ENCODE measurements at regions not wholly inside any gene's neighbourhood (a gene's known extent, or its start where the extent isn't known, plus 50 kb on each side); places are given as distances from the start of the nearest gene placed in this dataset.

DNA sequence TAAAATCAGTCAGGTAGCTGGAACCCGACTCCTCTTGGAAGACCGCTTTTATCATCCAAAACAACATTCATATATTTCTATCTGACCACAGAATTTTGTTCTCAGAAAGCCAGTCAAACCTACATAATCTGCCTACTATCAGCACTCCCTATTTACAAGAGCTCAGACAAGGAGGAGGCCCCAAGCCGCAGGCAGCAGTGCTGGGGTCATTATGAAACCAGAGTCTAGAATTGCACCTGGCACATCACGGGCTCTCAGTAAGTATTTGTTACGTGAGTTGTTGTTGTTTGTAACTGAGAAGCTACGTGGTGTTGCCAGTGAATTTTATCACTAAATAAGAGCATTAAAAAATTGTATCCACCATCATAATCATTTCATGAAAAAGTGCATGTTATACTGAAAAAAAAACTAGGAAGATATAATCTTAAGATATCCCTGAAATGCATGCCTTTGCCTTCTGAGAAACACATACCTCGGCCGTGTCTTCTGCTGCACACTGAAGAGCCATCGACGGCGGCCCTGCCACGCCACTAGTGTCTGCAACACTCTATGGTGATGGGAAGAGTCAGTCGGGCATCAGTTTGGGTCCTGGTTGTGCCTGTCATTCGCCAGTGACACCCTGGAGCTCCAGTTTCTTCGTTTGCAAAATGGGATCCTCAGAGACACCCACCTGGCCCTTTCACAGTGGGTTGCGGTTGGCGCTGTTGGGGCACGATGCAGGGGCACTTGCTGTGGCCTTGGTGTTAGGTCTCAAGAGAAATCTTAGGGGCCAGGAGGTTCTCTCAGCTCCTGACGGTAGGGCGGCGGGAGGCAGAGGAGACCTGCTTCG, 505.9 kb downstream of the EIPR1 start:
- Mint-ChIP-seq H3K36me3 (ENCODE audit: unreplicated experiment) (no peaks in the 10 kb centered on the region), H3K27me3 (ENCODE audit: unreplicated experiment) (peaks cover 3% of the 10 kb centered on the region), H3K27ac (ENCODE audit: unreplicated experiment) (no peak overlapping the region), H3K4me3 (ENCODE audit: unreplicated experiment) (no peak overlapping the region), H3K9me3 (ENCODE audit: unreplicated experiment) (peaks cover 11% of the 10 kb centered on the region), H3K4me1 (ENCODE audit: low read depth, unreplicated experiment) (peaks cover 29% of the 10 kb centered on the region)
- TF ChIP-seq, protein P1, sequence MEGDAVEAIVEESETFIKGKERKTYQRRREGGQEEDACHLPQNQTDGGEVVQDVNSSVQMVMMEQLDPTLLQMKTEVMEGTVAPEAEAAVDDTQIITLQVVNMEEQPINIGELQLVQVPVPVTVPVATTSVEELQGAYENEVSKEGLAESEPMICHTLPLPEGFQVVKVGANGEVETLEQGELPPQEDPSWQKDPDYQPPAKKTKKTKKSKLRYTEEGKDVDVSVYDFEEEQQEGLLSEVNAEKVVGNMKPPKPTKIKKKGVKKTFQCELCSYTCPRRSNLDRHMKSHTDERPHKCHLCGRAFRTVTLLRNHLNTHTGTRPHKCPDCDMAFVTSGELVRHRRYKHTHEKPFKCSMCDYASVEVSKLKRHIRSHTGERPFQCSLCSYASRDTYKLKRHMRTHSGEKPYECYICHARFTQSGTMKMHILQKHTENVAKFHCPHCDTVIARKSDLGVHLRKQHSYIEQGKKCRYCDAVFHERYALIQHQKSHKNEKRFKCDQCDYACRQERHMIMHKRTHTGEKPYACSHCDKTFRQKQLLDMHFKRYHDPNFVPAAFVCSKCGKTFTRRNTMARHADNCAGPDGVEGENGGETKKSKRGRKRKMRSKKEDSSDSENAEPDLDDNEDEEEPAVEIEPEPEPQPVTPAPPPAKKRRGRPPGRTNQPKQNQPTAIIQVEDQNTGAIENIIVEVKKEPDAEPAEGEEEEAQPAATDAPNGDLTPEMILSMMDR (IDR thresholded peaks at IDR 0.05; ENCODE audit: partially characterized antibody, unreplicated experiment) = no peak
- no peak for DNase-seq

DNA sequence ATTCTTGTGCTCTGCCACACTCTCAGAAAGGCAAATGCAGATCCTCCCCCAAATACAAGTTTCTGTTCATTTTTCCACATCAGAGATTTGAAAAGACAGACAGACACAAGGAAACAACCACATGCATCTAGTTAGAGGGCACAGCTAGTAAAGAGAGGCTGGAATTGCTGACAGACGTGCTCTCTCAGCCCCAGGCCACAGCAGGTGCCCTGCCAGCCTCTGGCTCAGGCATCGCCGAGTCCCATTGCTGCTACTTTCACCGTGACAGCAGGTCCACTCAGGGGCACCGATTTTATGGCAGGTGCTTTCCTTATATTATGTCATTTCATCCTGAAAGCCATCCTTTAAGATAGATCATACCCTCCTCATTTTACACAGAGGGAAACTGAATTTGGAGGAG, 507.5 kb downstream of the EIPR1 start:
- Mint-ChIP-seq H3K27me3 (ENCODE audit: unreplicated experiment) (peaks cover 3% of the 10 kb centered on the region), H3K4me3 (ENCODE audit: unreplicated experiment) (no peak overlapping the region), H3K4me1 (ENCODE audit: low read depth, unreplicated experiment) (peaks cover 33% of the 10 kb centered on the region), H3K36me3 (ENCODE audit: unreplicated experiment) (no peaks in the 10 kb centered on the region), H3K9me3 (ENCODE audit: unreplicated experiment) (peaks cover 11% of the 10 kb centered on the region), H3K27ac (ENCODE audit: unreplicated experiment) (no peak overlapping the region)
- TF ChIP-seq, protein P1 (IDR thresholded peaks at IDR 0.05; ENCODE audit: partially characterized antibody, unreplicated experiment) = no peak
- no peak for DNase-seq

DNA sequence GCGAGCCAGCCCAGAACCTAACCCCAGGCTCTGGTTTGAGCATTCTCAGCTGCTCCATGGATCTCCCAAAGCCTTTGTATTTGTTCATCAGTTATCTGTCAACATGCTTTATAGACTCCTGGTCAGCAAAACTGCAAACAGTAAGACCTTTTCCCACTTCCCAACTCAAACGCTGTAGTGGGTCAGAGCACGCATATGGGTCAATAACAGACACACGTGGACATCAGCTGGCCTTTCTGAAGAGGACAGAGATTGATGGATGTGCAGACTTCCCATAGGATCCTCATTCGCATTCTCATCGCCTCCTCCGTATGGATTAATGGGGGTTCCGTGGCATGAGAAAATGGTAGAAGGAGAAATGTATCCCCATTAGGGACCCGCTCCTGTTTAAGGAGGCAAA, 508.1 kb downstream of the EIPR1 start:
- H3K4me1 Mint-ChIP-seq (ENCODE audit: low read depth, unreplicated experiment) = peaks cover 33% of the 10 kb centered on the region
- no peaks in the 10 kb centered on the region for H3K36me3 Mint-ChIP-seq (ENCODE audit: unreplicated experiment)
- H3K27ac Mint-ChIP-seq (ENCODE audit: unreplicated experiment) = no peak overlapping the region
- peaks cover 3% of the 10 kb centered on the region for H3K27me3 Mint-ChIP-seq (ENCODE audit: unreplicated experiment)
- H3K9me3 Mint-ChIP-seq (ENCODE audit: unreplicated experiment) = peaks cover 11% of the 10 kb centered on the region
- TF ChIP-seq, protein P1 (IDR thresholded peaks at IDR 0.05; ENCODE audit: partially characterized antibody, unreplicated experiment) = no peak
- no peak for DNase-seq
- no peak overlapping the region for H3K4me3 Mint-ChIP-seq (ENCODE audit: unreplicated experiment)

DNA sequence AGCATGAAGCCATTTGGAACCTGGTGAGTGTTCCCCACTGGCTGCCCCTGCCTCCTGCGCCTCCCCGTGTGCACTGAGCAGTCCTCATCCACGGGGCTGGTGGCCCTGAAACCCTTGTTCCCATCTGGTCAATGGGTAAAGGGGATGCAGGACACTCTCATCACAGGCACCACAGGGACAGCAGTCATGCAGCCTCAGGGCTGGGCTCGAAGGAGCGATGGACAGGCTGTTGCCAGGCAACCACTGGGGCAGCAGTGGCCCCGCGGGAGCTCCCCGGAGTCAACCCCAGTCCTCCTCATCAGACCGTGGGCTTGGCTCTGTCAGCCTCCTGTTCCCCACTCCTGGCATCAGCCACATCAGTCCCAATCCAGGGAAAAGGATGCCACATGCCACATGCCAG, 509.5 kb downstream of the EIPR1 start:
- peaks cover 34% of the 10 kb centered on the region for H3K4me1 Mint-ChIP-seq (ENCODE audit: low read depth, unreplicated experiment)
- peaks cover 3% of the 10 kb centered on the region for H3K27me3 Mint-ChIP-seq (ENCODE audit: unreplicated experiment)
- H3K9me3 Mint-ChIP-seq (ENCODE audit: unreplicated experiment) = peaks cover 8% of the 10 kb centered on the region
- peak; percentile 55 for DNase-seq
- H3K4me3 Mint-ChIP-seq (ENCODE audit: unreplicated experiment) = peak overlapping the region; percentile 70
- peak overlapping the region; percentile 80 for H3K27ac Mint-ChIP-seq (ENCODE audit: unreplicated experiment)
- H3K36me3 Mint-ChIP-seq (ENCODE audit: unreplicated experiment) = no peaks in the 10 kb centered on the region
- TF ChIP-seq, protein P1 (IDR thresholded peaks at IDR 0.05; ENCODE audit: partially characterized antibody, unreplicated experiment) = no peak

DNA sequence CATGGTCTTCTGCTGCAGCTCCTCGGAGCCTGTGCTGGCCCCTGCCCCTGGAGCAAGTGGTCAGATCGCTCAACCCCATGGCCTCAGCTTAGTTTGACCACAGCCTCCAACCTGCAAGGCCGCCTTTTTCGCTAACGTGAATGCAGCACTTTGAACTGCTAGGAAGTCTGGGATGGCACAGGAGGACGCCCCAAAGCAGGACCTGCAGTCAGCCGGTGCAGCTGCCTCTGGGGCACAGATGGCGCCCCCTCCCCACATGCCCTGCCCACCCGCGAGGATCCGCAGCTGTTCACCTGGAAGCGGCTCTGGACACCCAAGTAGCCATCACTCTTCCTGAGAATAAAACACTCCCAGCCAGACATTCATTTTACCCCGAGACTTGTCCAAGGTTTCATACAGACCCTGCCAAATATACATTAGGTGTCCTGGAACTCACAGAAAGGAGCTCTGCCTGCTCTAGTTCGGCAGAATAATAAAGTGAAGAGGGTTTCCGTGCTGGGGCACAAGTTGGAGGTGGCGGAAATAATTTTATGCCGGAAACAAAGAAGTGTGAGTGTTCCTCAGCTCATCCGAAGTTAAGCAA, 510.1 kb downstream of the EIPR1 start:
- Mint-ChIP-seq H3K27ac (ENCODE audit: unreplicated experiment) (peak overlapping the region; percentile 80), H3K27me3 (ENCODE audit: unreplicated experiment) (peaks cover 3% of the 10 kb centered on the region), H3K9me3 (ENCODE audit: unreplicated experiment) (peaks cover 8% of the 10 kb centered on the region), H3K4me1 (ENCODE audit: low read depth, unreplicated experiment) (peaks cover 34% of the 10 kb centered on the region), H3K4me3 (ENCODE audit: unreplicated experiment) (peak overlapping the region; percentile 70), H3K36me3 (ENCODE audit: unreplicated experiment) (no peaks in the 10 kb centered on the region)
- DNase-seq = no peak
- TF ChIP-seq, protein P1 (IDR thresholded peaks at IDR 0.05; ENCODE audit: partially characterized antibody, unreplicated experiment) = no peak

Measured in glutamatergic neuron (in vitro differentiated cells).